GM12865 (cell line): ENCODE measurements at regions not wholly inside any gene's neighbourhood (a gene's known extent, or its start where the extent isn't known, plus 50 kb on each side); places are given as distances from the start of the nearest gene placed in this dataset.

Source experiments
- DNase-seq: peaks from one replicate; pipeline ENCODE4 v3.0.0; 2010; ENCODE audit warnings: low read depth
- H3K4me3 ChIP-seq: 2 replicates; pipeline ENCODE4 v1.5.1; 2011; ENCODE audit warnings: mild to moderate bottlenecking, low read depth, low read length, control low read depth
- CTCF ChIP-seq: IDR thresholded peaks from 2 replicates; pipeline ENCODE4 v1.5.1; 2011; ENCODE audit warnings: low read length, control low read depth, low read depth, inconsistent platforms; ENCODE audit not compliant: insufficient read depth; ENCODE audit errors: missing control alignments

GRCh38 chr20:52867305-52867704, 104.9 kb upstream of the TSHZ2 start:
- TF ChIP-seq CTCF = no peak
- DNase-seq = no peak
- no peak overlapping the region for H3K4me3 ChIP-seq

- no peak overlapping the region for H3K4me3 ChIP-seq
- no peak for DNase-seq
- no peak for TF ChIP-seq CTCF
Observed at GRCh38 chr20:52864916-52865605, 107.1 kb upstream of the TSHZ2 start.

GRCh38 chr20:52859156-52859876, 112.8 kb upstream of the TSHZ2 start:
- no peak for DNase-seq
- no peak overlapping the region for H3K4me3 ChIP-seq
- no peak for TF ChIP-seq CTCF

GRCh38 chr20:52852714-52853113, 119.4 kb upstream of the TSHZ2 start:
- no peak for DNase-seq
- no peak for TF ChIP-seq CTCF
- no peak overlapping the region for H3K4me3 ChIP-seq

GRCh38 chr20:52847731-52848359, 124.3 kb upstream of the TSHZ2 start:
- no peak overlapping the region for H3K4me3 ChIP-seq
- TF ChIP-seq CTCF = no peak
- DNase-seq = no peak

- H3K4me3 ChIP-seq = no peak overlapping the region
- DNase-seq = no peak
Observed at GRCh38 chr20:52847029-52847660, 125.0 kb upstream of the TSHZ2 start.

More at GRCh38 chr20:52847029-52847660, 125.0 kb upstream of the TSHZ2 start:
- no peak for TF ChIP-seq CTCF
